ENCODE measurements at regions not wholly inside any gene's neighbourhood (a gene's known extent, or its start where the extent isn't known, plus 50 kb on each side); places are given as distances from the start of the nearest gene placed in this dataset.

- H2AFZ ChIP-seq (ENCODE audit: low read length): no peak overlapping the region
- no peak overlapping the region for H3K27ac ChIP-seq (ENCODE audit: low read depth, low read length, poor library complexity, severe bottlenecking)
- no peak overlapping the region for H3K4me2 ChIP-seq (ENCODE audit: low read length)
- H3K9me2 ChIP-seq (ENCODE audit: low read depth, low read length): no peaks in the 10 kb centered on the region
- no peak for TF ChIP-seq EZH2 (IDR thresholded peaks at IDR 0.05; ENCODE audit: borderline replicate concordance, low read length)
- no peak for TF ChIP-seq CTCF (IDR thresholded peaks at IDR 0.05; ENCODE audit: low read length)
- no peaks in the 10 kb centered on the region for H3F3A ChIP-seq (ENCODE audit: insufficient read depth, low read length)
- no peak overlapping the region for H3K9ac ChIP-seq (ENCODE audit: low read length)
- H3K79me2 ChIP-seq (ENCODE audit: insufficient read depth, low read length): no peaks in the 10 kb centered on the region
- no peak overlapping the region for H3K4me3 ChIP-seq (ENCODE audit: low read depth, low read length, poor library complexity, severe bottlenecking)
- H3K4me1 ChIP-seq (ENCODE audit: insufficient read depth, low read length, severe bottlenecking): no peaks in the 10 kb centered on the region
- no peaks in the 10 kb centered on the region for H4K20me1 ChIP-seq (ENCODE audit: insufficient read depth, low read length)
- peaks cover 8% of the 10 kb centered on the region; the same call in 1 of the 2 replicates for H3K36me3 ChIP-seq (ENCODE audit: insufficient read depth, low read length)
- no peaks in the 10 kb centered on the region for H3K27me3 ChIP-seq (ENCODE audit: insufficient read depth, low read length)
- H3K9me3 ChIP-seq (ENCODE audit: low read length): no peaks in the 10 kb centered on the region
These were observed 55.5 kb upstream of the MAGED1 start for GRCh38 chrX:51837921-51838320.

Measured in OCI-LY1 (cell line).